Inferior parietal cortex (tissue), 1 donor: ENCODE measurements at regions not wholly inside any gene's neighbourhood (a gene's known extent, or its start where the extent isn't known, plus 50 kb on each side); places are given as distances from the start of the nearest gene placed in this dataset.

Source experiments
- DNase-seq: peaks from one replicate; pipeline ENCODE4 v3.0.0-alpha.2; 2016; ENCODE audit errors: extremely low spot score

DNA sequence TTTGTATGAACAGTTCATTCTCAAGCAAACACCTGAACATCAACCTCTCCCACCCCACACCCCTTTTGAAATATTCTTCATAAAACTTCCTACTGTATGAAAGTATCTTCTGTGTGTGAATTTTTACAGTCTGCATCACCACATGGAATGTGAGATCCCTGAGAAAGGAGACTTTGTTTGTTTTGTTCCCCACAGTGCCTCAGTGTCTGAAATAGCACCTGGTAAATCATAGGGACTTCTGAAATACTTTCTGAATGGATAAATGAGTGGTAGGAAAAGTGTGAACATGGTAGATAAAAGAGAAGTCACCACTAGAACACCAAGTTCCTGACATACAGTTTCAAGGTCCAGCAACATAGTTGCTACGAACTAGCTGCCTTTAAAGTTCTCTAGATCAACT lies 1071.2 kb downstream of the EFNB2 start:
- DNase-seq: no peak

DNA sequence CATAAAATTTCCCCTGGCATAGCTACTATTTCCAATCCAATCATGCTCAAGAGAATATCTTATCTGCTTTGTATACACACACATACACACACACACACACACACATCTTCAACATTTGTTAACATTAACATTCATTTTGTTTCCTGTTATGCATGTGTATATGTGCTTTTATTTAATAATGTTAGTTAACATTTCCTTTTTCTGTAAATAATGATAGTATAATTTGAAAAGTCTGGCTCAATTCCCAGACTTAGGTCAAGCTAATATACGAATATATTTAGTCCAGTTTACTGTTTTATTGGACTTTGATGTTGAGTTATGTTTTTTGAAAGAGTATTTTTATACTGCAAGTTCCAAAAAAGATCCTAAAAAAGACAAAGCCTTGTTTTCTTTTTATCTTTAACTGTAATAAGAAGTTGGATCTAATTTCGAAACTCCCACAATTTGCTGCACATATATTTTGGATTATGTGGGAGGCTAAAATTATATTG lies 1072.4 kb downstream of the EFNB2 start:
- DNase-seq: no peak

DNA sequence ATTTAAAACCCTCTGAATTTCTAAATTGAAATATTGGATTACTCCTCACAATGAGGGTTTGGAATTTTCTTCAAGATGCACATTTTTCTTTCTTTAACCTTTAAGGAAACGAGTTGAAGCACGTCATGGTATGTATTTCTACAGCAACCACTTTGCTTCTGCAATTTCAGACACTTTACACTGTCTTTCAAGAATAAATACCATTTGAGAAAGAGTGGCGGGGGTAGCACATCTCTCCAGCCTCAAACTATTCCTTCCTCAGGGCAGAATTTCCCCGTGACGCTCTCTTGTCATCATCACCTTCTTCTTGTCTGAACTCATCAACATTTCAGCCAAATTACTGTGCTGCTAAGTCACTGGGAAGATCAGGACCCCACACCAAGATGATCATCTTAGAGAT lies 1073.4 kb downstream of the EFNB2 start:
- no peak for DNase-seq

DNA sequence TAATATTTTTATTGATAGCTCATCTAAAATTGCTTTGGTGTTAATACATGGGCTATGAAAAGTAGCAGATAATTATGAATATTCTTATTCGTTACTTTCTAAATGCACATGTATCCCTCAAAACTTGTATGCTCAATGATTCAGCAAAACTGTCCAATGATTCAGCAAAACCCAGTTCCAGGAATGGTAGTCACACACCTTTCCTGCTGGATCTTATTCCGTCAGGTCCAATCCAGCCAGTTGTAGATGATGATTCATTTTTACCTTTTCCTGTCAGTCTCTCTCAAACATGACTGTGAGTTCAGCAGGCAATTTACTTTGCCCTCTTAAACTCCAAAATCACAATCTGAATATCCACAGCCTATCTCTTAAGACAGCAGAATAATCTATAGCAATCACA lies 1082.6 kb downstream of the EFNB2 start:
- no peak for DNase-seq

DNA sequence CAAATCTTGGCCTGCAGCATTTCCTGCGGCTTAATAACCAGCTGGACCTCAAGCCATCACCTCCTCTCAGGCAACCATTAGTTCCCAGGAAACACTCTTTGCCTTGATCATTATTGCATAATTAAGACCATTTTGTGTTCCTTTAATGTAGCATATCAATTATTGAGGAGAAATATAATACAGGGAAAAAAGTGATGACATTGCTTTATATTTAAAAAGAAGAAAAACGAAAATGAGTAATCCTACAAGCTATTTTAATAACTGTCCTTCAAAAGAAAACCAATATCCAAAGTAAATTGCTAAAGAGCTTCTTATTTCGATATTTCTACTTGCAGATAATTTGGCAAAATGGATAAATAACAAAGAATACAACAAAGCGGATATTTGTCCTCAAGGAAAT lies 1084.7 kb downstream of the EFNB2 start:
- no peak for DNase-seq

DNA sequence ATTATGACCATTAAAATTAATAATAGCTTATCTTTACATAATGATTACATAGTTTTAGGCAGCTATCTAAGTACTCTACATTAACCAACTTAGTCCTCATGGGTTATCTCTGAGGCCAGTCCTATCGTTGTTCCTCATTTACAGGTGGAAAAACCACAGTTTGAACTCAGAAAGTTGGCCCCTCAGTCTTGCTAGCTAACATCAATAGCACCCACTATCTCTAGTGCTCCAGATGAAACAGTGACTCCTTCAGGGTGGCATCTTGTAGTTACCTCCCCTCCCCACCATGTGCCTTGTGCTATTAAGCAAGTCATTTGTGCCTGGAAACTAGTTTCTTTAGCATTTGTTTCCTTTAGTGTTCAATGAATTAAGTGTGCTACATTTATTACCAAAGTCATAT lies 1086.7 kb downstream of the EFNB2 start:
- DNase-seq: no peak

DNA sequence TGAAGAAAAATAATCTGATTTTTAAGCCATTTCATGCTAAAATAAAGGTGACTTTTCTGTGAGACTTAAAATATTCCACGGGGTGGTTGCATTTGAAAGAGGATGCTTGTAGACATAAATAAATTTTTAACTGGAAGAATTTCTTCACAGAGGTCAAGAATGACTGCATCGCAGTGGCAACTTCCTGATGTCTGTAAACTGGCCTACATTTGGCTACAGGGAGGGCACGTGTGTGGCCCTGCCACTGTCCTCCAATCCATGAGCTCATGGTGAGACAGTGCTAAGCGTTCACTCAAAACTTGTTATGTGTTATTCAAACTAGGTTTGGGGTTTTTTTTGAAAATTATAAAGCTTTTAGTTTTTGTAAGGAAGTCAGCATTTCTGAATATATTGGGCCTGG lies 1089.3 kb downstream of the EFNB2 start:
- DNase-seq: no peak

DNA sequence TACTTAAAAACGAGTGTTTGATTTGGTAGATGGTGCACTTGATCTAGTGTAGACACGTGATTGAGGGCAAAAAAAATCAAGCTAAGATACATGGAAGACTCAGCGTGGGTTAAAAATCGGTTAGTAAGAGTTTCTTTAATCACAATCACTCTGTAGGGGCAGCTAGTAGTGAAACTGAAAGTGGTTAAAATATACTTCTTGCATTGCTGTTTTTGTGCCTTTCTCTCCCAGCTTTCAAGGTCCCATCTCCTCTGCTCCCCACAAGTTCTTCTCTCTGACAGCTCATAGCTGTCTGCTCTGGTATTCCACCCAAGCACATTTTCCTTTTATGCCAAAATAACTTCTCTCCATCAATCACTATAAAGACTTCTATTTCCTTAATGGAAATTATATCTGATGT lies 1089.7 kb downstream of the EFNB2 start:
- DNase-seq: no peak

DNA sequence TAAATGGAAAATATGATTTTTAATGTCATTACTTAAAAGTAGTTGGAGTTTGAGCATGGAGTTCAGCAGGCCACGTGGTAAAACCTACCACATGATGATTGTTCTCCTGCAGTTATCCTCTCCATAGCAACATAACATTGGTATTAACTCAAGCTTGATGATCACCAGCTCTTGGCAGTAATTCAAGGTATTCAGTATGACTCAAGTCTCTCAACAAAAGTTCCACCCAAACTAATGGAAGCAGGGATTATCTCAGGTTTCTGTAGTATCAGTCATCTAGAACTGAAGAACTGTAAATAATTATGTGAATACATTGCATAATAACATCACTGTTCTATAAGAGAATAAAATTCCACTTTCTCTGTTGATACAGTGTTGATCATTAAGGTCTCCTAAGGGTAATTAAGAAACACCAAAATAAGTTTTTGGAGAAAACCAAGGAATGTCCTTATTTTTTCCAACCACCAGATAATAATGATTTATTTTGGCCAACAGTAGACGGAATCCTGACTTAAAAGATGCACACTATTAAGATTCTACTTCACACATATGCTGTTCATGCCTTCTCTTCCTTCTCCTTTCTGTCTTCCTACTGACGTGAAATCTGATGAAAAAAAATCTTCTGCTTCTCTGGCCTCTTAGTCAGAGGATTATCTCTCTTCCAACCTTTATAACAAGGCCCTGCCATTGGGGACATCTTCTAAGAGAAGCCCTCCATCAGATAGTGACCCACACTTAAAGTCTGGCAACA lies 1092.3 kb downstream of the EFNB2 start:
- no peak for DNase-seq

DNA sequence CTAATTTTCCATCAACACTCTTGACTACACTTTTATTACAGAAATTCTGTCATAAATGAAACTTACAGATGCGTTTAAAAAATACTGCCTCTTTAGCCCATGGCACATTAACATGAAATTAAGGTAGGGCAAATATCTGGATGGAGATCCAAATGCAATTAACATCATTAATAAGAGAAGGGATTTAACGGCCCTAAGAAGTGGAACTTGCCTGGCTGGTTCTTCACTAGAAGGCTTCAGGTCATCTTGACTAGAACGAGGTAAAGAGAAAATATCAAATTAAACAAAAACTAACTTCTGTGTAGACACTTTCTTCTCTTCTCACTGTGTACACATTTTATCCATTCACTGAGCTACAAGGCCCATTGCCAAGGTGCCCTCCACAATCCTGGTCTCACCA lies 1093.4 kb downstream of the EFNB2 start:
- no peak for DNase-seq

DNA sequence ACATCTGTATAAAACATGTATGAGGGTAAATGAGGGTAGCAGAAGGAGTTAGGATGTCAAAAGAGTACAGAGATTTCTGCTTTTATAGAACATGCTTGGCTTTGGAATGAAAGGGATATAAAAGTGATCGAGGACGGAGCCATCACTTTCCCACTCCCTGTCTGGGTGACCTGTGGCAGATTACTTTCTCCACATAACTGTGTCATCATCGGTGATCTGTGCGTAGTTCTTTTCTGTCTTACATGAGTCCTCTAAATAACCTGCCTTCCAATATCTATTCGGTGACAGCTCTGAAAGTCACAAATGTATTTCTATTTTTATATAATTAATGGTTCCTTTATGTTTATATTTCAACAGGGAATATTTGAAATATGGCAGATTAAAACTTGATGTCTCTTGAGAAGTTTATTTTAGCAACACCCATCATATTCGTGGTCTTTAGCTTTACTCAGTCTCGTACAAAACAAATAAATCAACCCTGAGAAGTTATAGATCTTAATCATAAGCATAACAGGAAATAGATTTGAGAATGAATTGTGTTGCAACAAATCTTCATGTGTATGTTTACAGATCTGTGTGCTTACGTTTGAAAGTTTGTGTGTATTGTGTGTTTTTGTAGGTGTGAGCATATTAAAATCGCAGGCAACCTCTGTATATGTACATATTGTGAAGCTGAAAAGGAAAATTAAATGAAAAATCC lies 1094.3 kb downstream of the EFNB2 start:
- DNase-seq: no peak

DNA sequence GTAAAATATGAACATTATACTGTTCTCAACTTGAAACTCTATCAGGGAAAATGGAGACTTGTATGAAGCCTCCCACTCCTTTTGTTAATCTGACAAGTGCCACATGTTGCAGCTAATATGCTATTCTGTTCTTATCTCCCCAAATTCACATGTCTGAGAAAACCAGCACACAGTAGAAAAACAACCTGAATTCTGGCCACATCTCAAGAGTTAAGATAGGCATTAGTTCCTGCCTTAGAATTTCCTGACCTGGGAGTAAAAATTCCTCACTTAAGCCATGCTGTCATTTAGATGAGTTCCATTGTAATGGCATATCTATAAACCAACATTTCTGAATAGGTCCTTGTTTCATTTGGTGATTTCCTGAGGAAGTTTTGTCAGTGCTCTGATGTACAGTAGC lies 1098.5 kb downstream of the EFNB2 start:
- DNase-seq: no peak

DNA sequence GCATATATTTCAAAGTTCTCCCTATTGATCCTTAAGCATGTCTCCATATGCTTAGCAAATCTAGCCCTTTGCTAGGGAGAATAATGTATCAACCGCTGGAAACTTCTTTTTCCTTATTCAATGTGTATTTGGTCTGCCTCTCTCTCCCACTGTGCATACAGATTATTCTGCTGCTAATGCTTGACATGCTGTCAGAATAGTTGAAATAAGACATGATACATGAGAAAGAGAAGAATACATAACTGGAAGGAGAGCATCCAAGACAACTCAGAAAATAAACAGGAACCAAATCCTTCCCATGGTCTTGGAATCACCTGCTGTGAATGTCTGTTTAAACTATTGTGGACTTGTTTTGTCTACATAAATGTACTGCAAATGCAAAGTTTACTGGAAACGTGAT lies 1103.0 kb downstream of the EFNB2 start:
- no peak for DNase-seq

DNA sequence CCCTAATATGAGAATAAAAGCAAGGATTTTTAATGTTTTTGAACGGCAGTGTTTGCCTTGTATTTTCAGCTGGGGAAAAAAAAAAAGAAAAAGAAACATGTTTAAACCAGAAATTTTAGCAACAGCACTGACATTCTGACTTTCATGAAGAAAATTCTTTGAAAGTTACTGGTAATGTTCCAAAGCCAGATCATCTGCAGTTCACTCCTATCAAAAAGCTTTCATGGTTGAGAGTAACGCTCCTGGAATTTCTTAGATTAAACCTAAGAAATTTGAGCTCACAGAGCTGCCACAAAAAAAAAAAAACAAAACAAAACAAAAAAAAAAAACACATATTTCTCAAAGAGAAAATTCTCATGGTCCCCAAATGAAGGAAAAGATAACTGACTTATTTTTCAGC lies 1106.7 kb downstream of the EFNB2 start:
- DNase-seq: no peak

DNA sequence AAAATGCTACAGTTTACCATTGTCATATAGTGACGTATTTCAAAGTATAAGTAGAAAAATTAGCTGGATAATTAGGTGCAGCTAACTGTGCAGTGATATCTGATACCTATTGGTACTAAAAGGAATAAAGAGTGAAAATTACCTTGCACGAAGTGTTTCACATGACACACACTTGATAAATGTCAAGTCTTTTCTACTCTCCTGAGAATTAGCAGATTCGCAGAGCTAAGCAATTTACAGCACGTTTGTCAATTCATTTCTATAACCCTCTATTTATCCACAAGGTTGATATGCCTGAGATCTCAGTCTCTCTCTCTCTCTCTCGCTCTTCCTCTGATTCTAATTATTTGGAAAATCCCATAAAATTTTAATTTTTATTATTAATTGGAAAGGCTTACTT lies 1109.0 kb downstream of the EFNB2 start:
- DNase-seq: no peak

DNA sequence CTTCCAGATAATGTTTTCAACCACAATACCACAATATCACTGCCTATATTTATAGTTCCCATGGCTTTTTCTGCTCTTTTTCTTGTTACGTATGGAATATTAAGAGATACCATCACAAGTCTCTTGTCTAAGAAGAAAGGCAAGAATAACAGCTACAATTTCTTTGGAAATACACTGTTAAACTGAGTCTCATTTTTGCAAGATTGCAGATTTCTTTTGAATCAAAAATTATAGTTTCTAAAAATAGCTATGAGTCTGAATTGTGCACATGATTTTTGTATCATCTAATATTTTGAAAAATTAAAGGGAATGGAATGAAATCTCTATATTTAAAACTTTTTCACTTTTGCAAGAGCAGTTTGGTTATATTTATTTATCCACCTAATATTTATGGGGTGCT lies 1120.8 kb downstream of the EFNB2 start:
- no peak for DNase-seq

DNA sequence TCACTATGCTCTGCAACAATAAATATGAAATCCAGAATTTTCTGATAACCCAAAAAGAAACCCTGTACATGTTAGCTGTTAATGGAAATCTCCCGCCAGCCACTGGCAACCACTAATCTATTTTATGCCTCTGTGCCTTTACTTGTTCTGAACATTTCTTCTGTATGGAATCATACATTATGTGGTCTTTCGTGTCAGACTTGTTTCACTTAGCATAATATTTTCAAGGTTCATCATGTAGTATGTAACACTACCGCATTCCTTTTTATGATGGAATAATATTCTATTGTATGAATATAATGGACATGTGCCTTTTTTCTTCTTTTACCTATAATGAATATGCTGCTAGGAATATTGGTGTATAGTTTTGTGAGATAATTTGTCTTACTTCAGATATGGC lies 1123.3 kb downstream of the EFNB2 start:
- no peak for DNase-seq

DNA sequence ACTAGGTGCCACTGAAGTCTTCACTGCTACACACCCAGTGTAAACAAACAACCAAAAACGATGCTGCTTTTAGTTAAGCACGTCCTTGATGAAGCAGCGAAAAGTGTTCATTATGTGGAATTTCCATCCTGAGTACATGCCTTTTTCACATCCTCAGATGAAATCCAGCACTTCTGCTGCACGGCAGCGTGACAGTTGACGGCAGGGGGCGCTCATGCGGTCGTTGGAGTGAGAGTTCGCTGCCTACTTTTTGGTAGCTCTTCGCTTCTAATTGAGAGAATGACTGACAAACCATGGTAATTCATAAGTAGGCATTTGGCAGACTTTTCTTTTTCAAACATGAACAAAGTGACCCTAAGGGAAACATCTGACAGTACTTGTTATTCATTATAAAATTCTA lies 1124.9 kb downstream of the EFNB2 start:
- peak; percentile 37 for DNase-seq

DNA sequence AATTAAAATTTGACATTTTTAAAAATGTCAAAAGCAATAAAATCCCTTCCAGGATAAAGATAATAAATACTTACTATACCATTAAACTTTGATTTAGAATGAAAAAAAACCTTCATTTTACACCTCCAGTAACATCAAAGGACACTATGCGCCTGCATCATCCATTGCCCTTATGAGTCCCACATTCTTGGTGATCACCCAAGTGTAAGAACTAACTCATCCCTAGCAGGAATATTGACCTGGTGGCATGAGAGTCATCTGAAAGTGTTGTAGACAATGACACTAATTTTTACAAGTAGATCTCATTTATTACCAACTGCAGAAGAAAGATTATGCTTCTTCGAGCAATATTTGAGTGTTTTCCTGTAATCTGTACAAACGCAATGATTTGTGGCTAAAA lies 1128.9 kb downstream of the EFNB2 start:
- DNase-seq: no peak

DNA sequence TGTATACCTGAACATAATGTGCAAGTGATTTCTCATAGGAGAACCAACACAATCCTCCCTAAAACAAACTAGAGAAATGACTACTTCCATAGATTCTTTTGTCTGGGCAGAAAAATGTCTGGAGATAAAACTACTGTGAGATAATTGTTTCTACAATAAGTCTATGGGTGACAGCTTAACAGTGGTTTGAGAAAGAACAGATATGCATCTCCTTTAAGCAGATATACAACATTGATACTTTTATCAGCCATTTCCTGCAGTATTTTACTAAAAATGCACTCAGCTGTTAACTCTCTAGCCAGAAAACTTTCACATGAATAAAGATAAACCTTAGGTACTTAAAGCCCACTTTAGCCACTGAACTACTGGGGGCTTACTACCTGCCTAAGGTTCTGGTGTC lies 1132.4 kb downstream of the EFNB2 start:
- DNase-seq: no peak

DNA sequence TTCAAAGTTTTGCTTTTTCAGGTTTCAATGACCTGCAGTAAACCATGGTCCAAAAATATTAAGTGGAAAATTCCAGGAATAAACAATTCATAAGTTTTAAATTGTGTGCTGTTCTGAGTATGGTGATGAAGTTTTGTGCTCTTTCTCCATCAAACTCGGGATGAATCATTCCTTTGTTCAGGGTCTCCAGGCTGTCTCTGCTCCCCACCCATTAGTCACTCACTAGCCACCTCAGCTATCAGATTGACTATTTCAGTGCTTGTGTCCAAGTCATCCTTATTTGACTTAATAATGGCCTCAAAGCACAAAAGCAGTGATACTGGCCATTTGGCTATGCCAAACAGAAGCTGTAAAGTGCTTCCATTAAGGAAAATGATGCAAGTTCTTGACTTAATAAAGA lies 1140.4 kb downstream of the EFNB2 start:
- no peak for DNase-seq

DNA sequence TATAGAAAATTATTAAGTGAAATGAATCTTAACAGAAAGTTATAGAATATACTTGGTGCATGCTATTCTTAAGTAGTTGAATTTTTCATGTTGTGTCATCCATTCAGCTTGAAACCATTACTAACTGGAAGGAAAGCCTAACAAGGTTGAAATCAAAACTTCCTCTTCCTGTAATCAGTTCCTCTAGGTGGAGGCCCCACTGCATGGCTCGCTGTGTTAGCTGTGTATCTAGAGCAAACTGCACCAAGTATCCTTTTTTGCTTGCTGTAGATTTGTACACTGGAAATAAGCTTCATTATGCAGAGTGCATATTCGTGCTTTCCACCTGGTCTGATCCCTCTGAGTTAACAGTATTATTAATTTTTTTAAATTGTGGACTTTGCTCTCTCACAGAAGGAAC lies 1146.1 kb downstream of the EFNB2 start:
- no peak for DNase-seq

DNA sequence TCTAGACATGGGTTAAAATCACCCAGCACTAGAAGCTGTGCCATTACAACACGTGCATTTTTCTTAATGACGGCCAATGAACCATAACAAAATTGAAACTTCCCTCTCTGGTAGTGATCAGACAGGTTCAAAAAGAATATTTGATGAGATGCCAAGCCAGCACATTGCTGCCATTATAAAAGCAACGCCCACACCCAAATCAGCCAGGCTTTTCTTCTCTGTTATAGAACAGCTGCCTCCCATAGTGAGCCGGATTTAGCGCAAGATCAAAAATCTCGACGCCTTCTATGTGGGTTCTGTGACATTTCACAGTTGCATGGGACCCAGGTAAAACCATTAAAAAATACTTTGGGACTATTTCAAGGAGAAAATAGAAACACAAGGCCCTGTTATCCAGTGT lies 1158.0 kb downstream of the EFNB2 start:
- DNase-seq: no peak
